Psoas muscle (tissue), 7 donors: ENCODE measurements at regions not wholly inside any gene's neighbourhood (a gene's known extent, or its start where the extent isn't known, plus 50 kb on each side); places are given as distances from the start of the nearest gene placed in this dataset.

Experiments used
- ATAC-seq, 4 donors: fragments of 200-7000 bp; cut with Tn5 transposase; one replicate each; pipeline ENCODE4 v1.9.1; 2020; ENCODE audit warnings: moderate library complexity in 3 of 4, mild to moderate bottlenecking in 2 of 4
- DNase-seq, 2 donors: peaks; one replicate each; pipeline ENCODE4 v3.0.0-alpha.2; 2020
- H3K27ac ChIP-seq: fragments of 200-600 bp; one replicate; pipeline ENCODE4 v1.8.0; 2022
- H3K27me3 ChIP-seq, 3 donors: fragments of 200-600 bp in 1 of 3; one replicate each; pipeline versions ENCODE4 v1.6.1 to v1.8.0; 2013 to 2022; ENCODE audit warnings: low read length in 2 of 3, mild to moderate bottlenecking in 2 of 3, moderate library complexity in 1 of 3; ENCODE audit not compliant: insufficient read depth in 3 of 3
- H3K36me3 ChIP-seq, 2 donors: fragments of 200-600 bp in 1 of 2; one replicate each; pipeline versions ENCODE4 v1.6.1 to v1.8.0; 2013 to 2022; ENCODE audit warnings: low read depth in 1 of 2, mild to moderate bottlenecking in 1 of 2, moderate library complexity in 1 of 2; ENCODE audit not compliant: insufficient read depth in 1 of 2
- H3K4me1 ChIP-seq: fragments of 200-600 bp; one replicate; pipeline ENCODE4 v1.8.0; 2022
- H3K4me3 ChIP-seq: fragments of 200-600 bp; one replicate; pipeline ENCODE4 v1.8.0; 2022; ENCODE audit warnings: mild to moderate bottlenecking
- H3K9me3 ChIP-seq: fragments of 200-600 bp; one replicate; pipeline ENCODE4 v1.8.0; 2022
- CTCF ChIP-seq: fragments of 200-600 bp; IDR thresholded peaks from one replicate; pipeline ENCODE4 v1.8.0; 2022; ENCODE audit warnings: antibody characterized with exemption
- WGBS, 3 donors: extraction: QIAGEN DNeasy Blood & Tissue Kit; methylation state at CpG; one replicate each; pipeline versions ENCODE4 v1.1.6 to v1.1.7; 2013; 5-methylcytosine and 5-hydroxymethylcytosine counted together
- intact Hi-C, 2 donors: fragments of 100-400 bp; cut with DNase I; formaldehyde crosslinking; loops; one replicate each; pipeline versions ENCODE4 v1.11.0 to v1.14.2; 2022
- donor health status: healthy with polysubstance abuse.
- donor health status: DM: no; HTN: no; CAD: no; lungs with moderate emphysema.
- donor health status: Bipolar disorder and iron deficiency.
- donor health status: healthy.
- donor health status: DM: yes; HTN: yes; CAD: no.
- donor health status: DM: no; HTN: no; CAD: no.
- donor health status: DM: yes; HTN: yes; CAD: no.

DNA sequence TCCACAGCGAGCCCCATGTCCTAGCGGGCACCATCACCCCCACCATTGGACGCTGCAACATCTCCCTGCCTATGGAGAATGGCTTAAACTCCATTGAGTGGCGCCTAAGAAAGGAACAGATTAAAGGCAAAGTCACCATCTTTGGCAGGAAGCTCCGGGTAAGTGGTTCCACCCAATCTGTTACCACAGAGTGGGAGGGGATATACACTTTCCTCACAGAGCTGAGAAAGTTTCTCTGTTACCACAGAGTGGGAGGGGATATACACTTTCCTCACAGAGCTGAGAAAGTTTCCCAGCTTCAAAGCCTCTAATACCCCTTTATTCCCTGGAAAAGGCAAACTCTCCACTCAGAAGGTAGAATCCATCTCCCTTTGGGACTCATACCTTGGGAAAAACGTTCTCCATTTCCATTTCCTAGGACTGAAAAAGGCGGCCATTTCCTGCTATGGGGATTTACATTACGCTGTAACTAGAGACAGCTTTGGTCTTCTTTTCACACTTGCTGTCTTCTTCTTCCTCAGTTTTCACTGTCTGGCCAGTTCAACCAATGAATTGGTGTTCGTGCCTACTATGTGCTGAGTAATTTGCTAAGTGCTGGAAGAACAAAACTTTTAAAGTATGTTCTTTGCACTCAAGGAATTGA, 63.4 kb upstream of the WWC1 start:
- 69 to 73% (median 70%) methylated on average over 9 of the region's 9 CpGs for whole genome bisulfite sequencing, 3 donors
- H3K27me3 ChIP-seq = peaks cover 0 to 2% (median 0%) of the 10 kb centered on the region in 3 donors
- H3K36me3 ChIP-seq = no peaks in the 10 kb centered on the region
- no peak overlapping the region for H3K27ac ChIP-seq
- DNase-seq (no peak), ATAC-seq (no peak)
- intact Hi-C loops = no loop called here
- TF ChIP-seq CTCF = no peak
- H3K4me1 ChIP-seq = no peaks in the 10 kb centered on the region
- H3K9me3 ChIP-seq = no peaks in the 10 kb centered on the region
- H3K4me3 ChIP-seq = no peak overlapping the region

GRCh38 chr5:168228668-168229067, 62.8 kb upstream of the WWC1 start:
- intact Hi-C loops = no loop called here
- Histone ChIP-seq H3K9me3 (no peaks in the 10 kb centered on the region), H3K4me1 (no peaks in the 10 kb centered on the region), H3K36me3 (no peaks in the 10 kb centered on the region), H3K27ac (no peak overlapping the region), H3K4me3 (no peak overlapping the region), H3K27me3 (peaks cover 0 to 2% (median 0%) of the 10 kb centered on the region in 3 donors)
- no peak for DNase-seq
- no peak for TF ChIP-seq CTCF
- no peak for ATAC-seq
- 66 to 81% (median 79%) methylated on average over 3 of the region's 3 CpGs for WGBS, 3 donors

GRCh38 chr5:168234133-168234532, 57.3 kb upstream of the WWC1 start:
- Histone ChIP-seq H3K4me1 (no peaks in the 10 kb centered on the region), H3K27me3 (no peaks in the 10 kb centered on the region), H3K27ac (no peak overlapping the region), H3K9me3 (no peaks in the 10 kb centered on the region), H3K4me3 (no peak overlapping the region), H3K36me3 (no peaks in the 10 kb centered on the region)
- 87 to 93% (median 91%) methylated on average over 3 of the region's 3 CpGs for WGBS, 3 donors
- DNase-seq (no peak), ATAC-seq (no peak)
- no peak for TF ChIP-seq CTCF
- intact Hi-C loops = no loop called here

- no peak overlapping the region for H3K27ac ChIP-seq
- 29 to 37% (median 33%) methylated on average over 8 of the region's 8 CpGs for WGBS, 3 donors
- H3K27me3 ChIP-seq = no peaks in the 10 kb centered on the region
- H3K4me1 ChIP-seq = no peaks in the 10 kb centered on the region
- no peak for TF ChIP-seq CTCF
- H3K9me3 ChIP-seq = no peaks in the 10 kb centered on the region
- no peaks in the 10 kb centered on the region for H3K36me3 ChIP-seq
- DNase-seq (no peak), ATAC-seq (no peak)
- no peak overlapping the region for H3K4me3 ChIP-seq
- intact Hi-C loops = no loop called here
Measured at GRCh38 chr5:168238463-168238862, 53.0 kb upstream of the WWC1 start.

DNA sequence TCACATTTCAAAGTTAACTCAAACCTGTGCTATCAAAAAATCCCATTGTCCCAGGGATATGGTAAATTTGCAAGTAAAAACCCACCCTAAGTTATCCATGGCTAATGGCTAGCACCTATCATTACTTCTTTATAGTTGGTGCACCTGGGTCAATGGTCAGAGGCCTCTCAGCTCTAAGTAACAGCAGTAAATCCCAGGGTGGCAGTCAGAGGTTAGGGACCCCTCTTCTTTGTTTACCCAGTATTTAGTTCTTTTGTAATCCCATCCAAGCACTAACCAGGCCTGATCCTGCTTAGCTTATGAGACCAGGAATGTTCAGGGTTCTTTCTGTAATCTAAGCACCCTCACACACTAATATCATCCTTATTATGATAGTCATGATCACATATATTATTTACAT, 52.1 kb upstream of the WWC1 start:
- no peaks in the 10 kb centered on the region for H3K9me3 ChIP-seq
- TF ChIP-seq CTCF = no peak
- H3K27me3 ChIP-seq = no peaks in the 10 kb centered on the region
- ATAC-seq (no peak), DNase-seq (no peak)
- H3K27ac ChIP-seq = no peak overlapping the region
- no peak overlapping the region for H3K4me3 ChIP-seq
- no peaks in the 10 kb centered on the region for H3K4me1 ChIP-seq
- H3K36me3 ChIP-seq = no peaks in the 10 kb centered on the region
- intact Hi-C loops = no loop called here
